SK-N-SH (cell line): ENCODE measurements at regions not wholly inside any gene's neighbourhood (a gene's known extent, or its start where the extent isn't known, plus 50 kb on each side); places are given as distances from the start of the nearest gene placed in this dataset.

Experiments
- CTCF ChIA-PET: fragments of 300-600, 350-600 bp; formaldehyde crosslinking; extraction: SDS; loops from one replicate; lab custom pipeline; 2021; lab: Yijun Ruan, JAX
- POLR2A ChIA-PET: fragments of 350-600 bp; sonication (Branson Sonifier 250); formaldehyde crosslinking; extraction: SDS; loops from one replicate; lab custom pipeline; 2020; ENCODE audit warnings: antibody characterized with exemption, inconsistent platforms; lab: Yijun Ruan, JAX
- DNase-seq: peaks from one replicate; pipeline ENCODE4 v3.0.0; 2012
- H2AFZ ChIP-seq: fragments of 200-600 bp; sonication (generic); 2 replicates; pipeline ENCODE4 v1.8.1; 2016; ENCODE audit warnings: antibody characterized with exemption, mild to moderate bottlenecking, low read depth
- H3F3A ChIP-seq: fragments of 200-600 bp; sonication (generic); replicated peaks from 2 replicates; pipeline ENCODE3; 2016; ENCODE audit warnings: antibody characterized with exemption, mild to moderate bottlenecking; ENCODE audit not compliant: insufficient read depth
- H3K27ac ChIP-seq, 2 experiments: fragments of 200-500 bp in 1 of 2; fragments of 200-600 bp in 1 of 2; sonication (Bioruptor generic) in 1 of 2; sonication (generic), shearing (Covaris generic) in 1 of 2; 2 replicates each; pipeline versions ENCODE4 v1.5.1 to v1.6.1; 2014 to 2016; ENCODE audit warnings: low read depth in 2 of 2, inconsistent platforms in 1 of 2, low read length in 1 of 2, mild to moderate bottlenecking in 1 of 2, mixed read lengths in 1 of 2
- H3K27me3 ChIP-seq: fragments of 200-600 bp; sonication (generic), shearing (Covaris generic); 2 replicates; pipeline ENCODE4 v1.6.1; 2016; ENCODE audit warnings: mixed run types; ENCODE audit not compliant: insufficient read depth
- H3K36me3 ChIP-seq, 2 experiments: fragments of 200-500 bp in 1 of 2; fragments of 200-600 bp in 1 of 2; sonication (Bioruptor generic) in 1 of 2; sonication (generic) in 1 of 2; replicated peaks in 1 of 2; 2 replicates each; pipeline versions ENCODE3 to v1.5.1; 2014 to 2016; ENCODE audit warnings: low read length in 1 of 2, mild to moderate bottlenecking in 1 of 2; ENCODE audit not compliant: insufficient read depth in 2 of 2, control insufficient read depth in 1 of 2
- H3K4me1 ChIP-seq, 2 experiments: fragments of 200-500 bp in 1 of 2; fragments of 200-600 bp in 1 of 2; sonication (Bioruptor generic) in 1 of 2; sonication (generic), shearing (Covaris generic) in 1 of 2; 2 replicates each; pipeline versions ENCODE4 v1.5.1 to v1.6.1; 2014 to 2016; ENCODE audit warnings: low read depth in 1 of 2, low read length in 1 of 2, mixed run types in 1 of 2; ENCODE audit not compliant: insufficient read depth in 2 of 2, control insufficient read depth in 1 of 2
- H3K4me2 ChIP-seq: fragments of 200-600 bp; sonication (generic), shearing (Covaris generic); 2 replicates; pipeline ENCODE4 v1.6.1; 2017; ENCODE audit warnings: mixed run types
- H3K4me3 ChIP-seq, 2 experiments: fragments of 200-500 bp in 1 of 2; fragments of 200-600 bp in 1 of 2; sonication (Bioruptor generic) in 1 of 2; sonication (generic), shearing (Covaris generic) in 1 of 2; 2 replicates each; pipeline versions ENCODE4 v1.5.1 to v1.8.1; 2014 to 2016; ENCODE audit warnings: low read depth in 2 of 2, inconsistent platforms in 1 of 2, low read length in 1 of 2, mild to moderate bottlenecking in 1 of 2, mixed read lengths in 1 of 2, moderate library complexity in 1 of 2
- H3K79me2 ChIP-seq: fragments of 200-600 bp; sonication (generic); 2 replicates; pipeline ENCODE4 v1.8.1; 2017; ENCODE audit warnings: mild to moderate bottlenecking; ENCODE audit not compliant: insufficient read depth
- H3K9ac ChIP-seq: fragments of 200-600 bp; sonication (generic); 2 replicates; pipeline ENCODE4 v1.6.1; 2017; ENCODE audit warnings: mixed run types
- H3K9me2 ChIP-seq: fragments of 200-600 bp; sonication (generic); 2 replicates; pipeline ENCODE4 v1.6.1; 2017; ENCODE audit warnings: mixed run types
- H3K9me3 ChIP-seq: fragments of 200-600 bp; sonication (generic); 2 replicates; pipeline ENCODE4 v1.6.1; 2017; ENCODE audit warnings: mixed run types, mild to moderate bottlenecking, moderate library complexity
- H4K20me1 ChIP-seq: fragments of 200-600 bp; sonication (generic); 2 replicates; pipeline ENCODE4 v1.6.1; 2017; ENCODE audit warnings: mild to moderate bottlenecking, mixed run types; ENCODE audit not compliant: insufficient read depth
- CTCF ChIP-seq: fragments of 200-600 bp; sonication (generic); IDR thresholded peaks from 2 replicates; pipeline ENCODE4 v1.6.1; 2017; ENCODE audit warnings: antibody characterized with exemption, mild to moderate bottlenecking, moderate library complexity
- ELF1 ChIP-seq: IDR thresholded peaks from 2 replicates; pipeline ENCODE4 v1.4.0; 2012
- FOXJ3 ChIP-seq: sonication (generic); formaldehyde crosslinking; IDR thresholded peaks from 2 replicates; pipeline ENCODE4 v1.5.1; 2020; ENCODE audit warnings: mild to moderate bottlenecking, missing genetic modification reagents
- GABPA ChIP-seq: IDR thresholded peaks from 2 replicates; pipeline ENCODE4 v1.4.0; 2012; ENCODE audit warnings: low read depth, mild to moderate bottlenecking
- JUND ChIP-seq: IDR thresholded peaks from 2 replicates; pipeline ENCODE4 v1.4.0; 2012
- TEAD4 ChIP-seq: IDR thresholded peaks from 2 replicates; pipeline ENCODE4 v1.4.0; 2012; ENCODE audit warnings: mild to moderate bottlenecking, borderline replicate concordance; ENCODE audit not compliant: insufficient read depth
- WGBS: methylation state at CpG from one replicate; pipeline ENCODE4 v1.1.6; 2017; ENCODE audit warnings: low lambda C conversion rate; 5-methylcytosine and 5-hydroxymethylcytosine counted together

- DNase-seq: no peak
- no peak overlapping the region for H3K9ac ChIP-seq
- H3K27me3 ChIP-seq: no peaks in the 10 kb centered on the region
- H3K4me2 ChIP-seq: no peak overlapping the region
- ChIA-PET POLR2A (no interaction called here), CTCF (no interaction called here)
- H3K9me3 ChIP-seq: no peaks in the 10 kb centered on the region
- WGBS: 34% methylated on average over 2 of the region's 2 CpGs
- H3K27ac ChIP-seq: no peak overlapping the region
- H3K9me2 ChIP-seq: 0 out of 2 replicates have a peak, but pooled peaks cover 3% of the 10 kb centered on the region
- no peaks in the 10 kb centered on the region for H3K79me2 ChIP-seq
- H4K20me1 ChIP-seq: no peaks in the 10 kb centered on the region
- peaks cover 0 to 4% of the 10 kb centered on the region in 2 experiments; a peak in 1 of 4 replicates for H3K4me1 ChIP-seq
- TF ChIP-seq ELF1 (no peak), TEAD4 (no peak), JUND (no peak), GABPA (no peak)
- H3K36me3 ChIP-seq: no peaks in the 10 kb centered on the region
- no peak overlapping the region for H3K4me3 ChIP-seq
- H3F3A ChIP-seq: no peaks in the 10 kb centered on the region
- no peak overlapping the region for H2AFZ ChIP-seq
Measured at GRCh38 chr3:24843955-24844354, 349.3 kb upstream of the THRB start.

GRCh38 chr3:24845524-24846155, 351.0 kb upstream of the THRB start:
- CTCF ChIA-PET: interaction anchor here (1.0 kb wide), 1 partner anchor 72 kb away, joined by 4 read pairs; no protein-coding TSS in a partner anchor

More at GRCh38 chr3:24845524-24846155, 351.0 kb upstream of the THRB start:
- no peak for DNase-seq
- WGBS: 38% methylated on average over 3 of the region's 3 CpGs
- peaks cover 0 to 4% of the 10 kb centered on the region in 2 experiments; a peak in 1 of 4 replicates for H3K4me1 ChIP-seq
- POLR2A ChIA-PET: no interaction called here
- no peaks in the 10 kb centered on the region for H3K27me3 ChIP-seq
- H4K20me1 ChIP-seq: no peaks in the 10 kb centered on the region
- H3F3A ChIP-seq: no peaks in the 10 kb centered on the region
- H2AFZ ChIP-seq: no peak overlapping the region
- no peaks in the 10 kb centered on the region for H3K36me3 ChIP-seq
- TF ChIP-seq CTCF (no peak), FOXJ3 (CRISPR knock-in tag) (no peak)
- no peaks in the 10 kb centered on the region for H3K9me3 ChIP-seq
- no peak overlapping the region for H3K9ac ChIP-seq
- no peak overlapping the region for H3K4me2 ChIP-seq
- 0 out of 2 replicates have a peak, but pooled peaks cover 3% of the 10 kb centered on the region for H3K9me2 ChIP-seq
- no peaks in the 10 kb centered on the region for H3K79me2 ChIP-seq
- no peak overlapping the region for H3K4me3 ChIP-seq
- H3K27ac ChIP-seq: no peak overlapping the region
